Suprapubic skin (tissue), 4 donors: ENCODE measurements at regions not wholly inside any gene's neighbourhood (a gene's known extent, or its start where the extent isn't known, plus 50 kb on each side); places are given as distances from the start of the nearest gene placed in this dataset.

ENCODE experiments used
- DNase-seq, 2 donors: peaks; one replicate each; pipeline ENCODE4 v3.0.0-alpha.2; 2019; ENCODE audit warnings: low spot score in 2 of 2
- H3K27ac ChIP-seq: fragments of 200-600 bp; sonication (generic); one replicate; pipeline ENCODE4 v1.5.1; 2019
- H3K27me3 ChIP-seq: fragments of 200-600 bp; sonication (generic); one replicate; pipeline ENCODE4 v1.5.1; 2019
- H3K36me3 ChIP-seq: fragments of 200-600 bp; sonication (generic); one replicate; pipeline ENCODE4 v1.5.1; 2019
- H3K4me1 ChIP-seq: fragments of 200-600 bp; sonication (generic); one replicate; pipeline ENCODE4 v1.5.1; 2019
- H3K4me3 ChIP-seq: fragments of 200-600 bp; sonication (generic); one replicate; pipeline ENCODE4 v1.5.1; 2019; ENCODE audit warnings: mild to moderate bottlenecking
- H3K9me3 ChIP-seq: fragments of 200-600 bp; sonication (generic); one replicate; pipeline ENCODE4 v1.5.1; 2019
- CTCF ChIP-seq, 2 donors: fragments of 200-600 bp in 1 of 2; fragments of 450-650 bp in 1 of 2; sonication (generic) in 1 of 2; IDR thresholded peaks; one replicate each; pipeline ENCODE4 v1.5.1; 2016 to 2019; ENCODE audit warnings: antibody characterized with exemption in 2 of 2, mild to moderate bottlenecking in 1 of 2, moderate library complexity in 1 of 2
- EP300 ChIP-seq: sonication (generic); formaldehyde crosslinking; IDR thresholded peaks from one replicate; pipeline ENCODE4 v1.6.1; 2017; ENCODE audit warnings: antibody characterized with exemption
- POLR2A ChIP-seq, 2 donors: fragments of 450-650 bp; IDR thresholded peaks; one replicate each; pipeline ENCODE4 v1.6.1; 2017; ENCODE audit warnings: antibody characterized with exemption in 2 of 2, mild to moderate bottlenecking in 2 of 2, moderate library complexity in 2 of 2
- POLR2AphosphoS5 ChIP-seq, 3 donors: sonication (generic); formaldehyde crosslinking; IDR thresholded peaks; one replicate each; pipeline ENCODE4 v1.6.1; 2017; ENCODE audit warnings: antibody characterized with exemption in 3 of 3
- WGBS: methylation state at CpG from one replicate; pipeline ENCODE4 v1.1.5; 2018; 5-methylcytosine and 5-hydroxymethylcytosine counted together

GRCh38 chr4:38365261-38365660 is 298.7 kb upstream of the KLF3 start:
- Histone ChIP-seq H3K36me3 (no peaks in the 10 kb centered on the region), H3K9me3 (no peaks in the 10 kb centered on the region), H3K27me3 (no peaks in the 10 kb centered on the region), H3K4me3 (no peak overlapping the region), H3K4me1 (peaks cover 30% of the 10 kb centered on the region), H3K27ac (peak overlapping the region; percentile 9)
- TF ChIP-seq EP300 (no peak), CTCF (IDR thresholded peaks at IDR 0.05) (no peak), POLR2AphosphoS5 (IDR thresholded peaks at IDR 0.05) (no peak), POLR2A (IDR thresholded peaks at IDR 0.05) (no peak)
- 68% methylated on average over 1 of the region's 1 CpG for WGBS
- no peak for DNase-seq

GRCh38 chr4:38365748-38366310 is 298.2 kb upstream of the KLF3 start:
- no peaks in the 10 kb centered on the region for H3K27me3 ChIP-seq
- WGBS = 69% methylated on average over 8 of the region's 8 CpGs
- H3K36me3 ChIP-seq = no peaks in the 10 kb centered on the region
- peaks cover 25% of the 10 kb centered on the region for H3K4me1 ChIP-seq
- DNase-seq = no peak
- TF ChIP-seq CTCF (IDR thresholded peaks at IDR 0.05) (no peak), POLR2AphosphoS5 (IDR thresholded peaks at IDR 0.05) (no peak), POLR2A (IDR thresholded peaks at IDR 0.05) (no peak), EP300 (no peak)
- peak overlapping the region; percentile 9 for H3K27ac ChIP-seq
- H3K4me3 ChIP-seq = no peak overlapping the region
- no peaks in the 10 kb centered on the region for H3K9me3 ChIP-seq

- Histone ChIP-seq H3K4me1 (peaks cover 25% of the 10 kb centered on the region), H3K9me3 (no peaks in the 10 kb centered on the region), H3K27ac (no peak overlapping the region), H3K27me3 (no peaks in the 10 kb centered on the region), H3K36me3 (no peaks in the 10 kb centered on the region), H3K4me3 (no peak overlapping the region)
- TF ChIP-seq POLR2A (IDR thresholded peaks at IDR 0.05) = no peak
- TF ChIP-seq EP300 = no peak
- TF ChIP-seq CTCF (IDR thresholded peaks at IDR 0.05) = no peak
- TF ChIP-seq POLR2AphosphoS5 (IDR thresholded peaks at IDR 0.05) = no peak
- DNase-seq = peak in 1 of 2 donors; percentile 59
Observed at GRCh38 chr4:38366456-38366855, 297.5 kb upstream of the KLF3 start.

- TF ChIP-seq POLR2AphosphoS5 (IDR thresholded peaks at IDR 0.05) (no peak), CTCF (IDR thresholded peaks at IDR 0.05) (no peak), EP300 (no peak), POLR2A (IDR thresholded peaks at IDR 0.05) (no peak)
- Histone ChIP-seq H3K36me3 (no peaks in the 10 kb centered on the region), H3K27me3 (no peaks in the 10 kb centered on the region), H3K4me1 (peaks cover 25% of the 10 kb centered on the region), H3K9me3 (no peaks in the 10 kb centered on the region), H3K4me3 (no peak overlapping the region), H3K27ac (no peak overlapping the region)
- no peak for DNase-seq
Observed at GRCh38 chr4:38366997-38367396, 297.0 kb upstream of the KLF3 start.

GRCh38 chr4:38367642-38368174 is 296.3 kb upstream of the KLF3 start:
- Histone ChIP-seq H3K9me3 (no peaks in the 10 kb centered on the region), H3K4me3 (no peak overlapping the region), H3K36me3 (no peaks in the 10 kb centered on the region), H3K27me3 (no peaks in the 10 kb centered on the region), H3K4me1 (peaks cover 25% of the 10 kb centered on the region), H3K27ac (no peak overlapping the region)
- DNase-seq = no peak
- WGBS = 43% methylated on average over 4 of the region's 4 CpGs
- TF ChIP-seq POLR2AphosphoS5 (IDR thresholded peaks at IDR 0.05) (no peak), EP300 (no peak), POLR2A (IDR thresholded peaks at IDR 0.05) (no peak), CTCF (IDR thresholded peaks at IDR 0.05) (no peak)
